Dendritic cell treated with granulocyte-macrophage colony-stimulating factor and Interleukin-4, amounts not matched to agents 40 ng/mL and 50 ng/mL, for 4 days (primary cell): ENCODE measurements at regions not wholly inside any gene's neighbourhood (a gene's known extent, or its start where the extent isn't known, plus 50 kb on each side); places are given as distances from the start of the nearest gene placed in this dataset.

Experiments
- H3K27ac Mint-ChIP-seq: one replicate; pipeline ENCODE4 v1.8.0; 2022; ENCODE audit warnings: mild to moderate bottlenecking, mixed read lengths
- H3K27me3 Mint-ChIP-seq: one replicate; pipeline ENCODE4 v1.8.0; 2022; ENCODE audit warnings: mild to moderate bottlenecking, mixed read lengths
- H3K36me3 Mint-ChIP-seq: one replicate; pipeline ENCODE4 v1.8.0; 2022; ENCODE audit warnings: low read depth, mixed read lengths
- H3K4me1 Mint-ChIP-seq: one replicate; pipeline ENCODE4 v1.8.0; 2022; ENCODE audit warnings: low read depth, mixed read lengths
- H3K4me3 Mint-ChIP-seq: one replicate; pipeline ENCODE4 v1.8.0; 2022; ENCODE audit warnings: mild to moderate bottlenecking, moderate library complexity, mixed read lengths
- H3K9me3 Mint-ChIP-seq: one replicate; pipeline ENCODE4 v1.8.0; 2022; ENCODE audit warnings: mixed read lengths
- intact Hi-C: fragments of 100-400 bp; cut with micrococcal nuclease; formaldehyde crosslinking; loops from one replicate; pipeline ENCODE4 v1.15.0; 2022

- intact Hi-C loops, result no loop called here
- Mint-ChIP-seq H3K36me3 (no peaks in the 10 kb centered on the region), H3K27ac (no peak overlapping the region), H3K4me1 (no peaks in the 10 kb centered on the region), H3K4me3 (no peak overlapping the region), H3K27me3 (no peaks in the 10 kb centered on the region), H3K9me3 (no peaks in the 10 kb centered on the region)
Observed at GRCh38 chr11:56932572-56933220, 56.0 kb upstream of the OR5AK2 start.

GRCh38 chr11:56923116-56923515 lies 65.6 kb upstream of the OR5AK2 start:
- no peaks in the 10 kb centered on the region for H3K4me1 Mint-ChIP-seq
- no peaks in the 10 kb centered on the region for H3K27me3 Mint-ChIP-seq
- no peak overlapping the region for H3K27ac Mint-ChIP-seq

DNA sequence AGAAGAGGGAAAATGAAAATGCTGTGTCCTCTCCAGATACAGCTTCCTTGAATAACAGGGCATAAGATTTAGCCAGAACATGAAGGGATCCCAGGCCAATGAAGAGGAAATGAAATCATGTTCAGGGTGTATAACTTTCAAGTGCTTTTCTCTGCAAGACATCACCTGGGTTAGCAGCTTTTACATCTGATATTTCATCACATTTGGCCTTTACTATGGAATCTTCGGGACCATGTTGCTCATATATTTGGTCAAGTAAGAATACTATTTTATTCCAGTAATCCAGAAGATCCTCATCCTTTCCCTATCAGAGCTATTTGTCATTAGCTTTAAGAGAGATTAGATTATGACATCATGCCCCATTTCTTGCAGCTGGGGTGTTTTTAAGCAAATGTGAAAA lies 66.3 kb upstream of the OR5AK2 start:
- intact Hi-C loops, result no loop called here
- H3K4me1 Mint-ChIP-seq, result no peaks in the 10 kb centered on the region
- H3K36me3 Mint-ChIP-seq, result no peaks in the 10 kb centered on the region
- H3K27me3 Mint-ChIP-seq, result no peaks in the 10 kb centered on the region
- H3K4me3 Mint-ChIP-seq, result no peak overlapping the region
- H3K9me3 Mint-ChIP-seq, result peaks cover 14% of the 10 kb centered on the region
- no peak overlapping the region for H3K27ac Mint-ChIP-seq

More at GRCh38 chr11:56923116-56923515, 65.6 kb upstream of the OR5AK2 start:
- peaks cover 14% of the 10 kb centered on the region for H3K9me3 Mint-ChIP-seq
- H3K4me3 Mint-ChIP-seq, result no peak overlapping the region
- intact Hi-C loops, result no loop called here
- H3K36me3 Mint-ChIP-seq, result no peaks in the 10 kb centered on the region

- H3K36me3 Mint-ChIP-seq, result no peaks in the 10 kb centered on the region
- no peaks in the 10 kb centered on the region for H3K4me1 Mint-ChIP-seq
- H3K4me3 Mint-ChIP-seq, result no peak overlapping the region
- H3K27ac Mint-ChIP-seq, result no peak overlapping the region
- no peaks in the 10 kb centered on the region for H3K9me3 Mint-ChIP-seq
- no peaks in the 10 kb centered on the region for H3K27me3 Mint-ChIP-seq
- intact Hi-C loops, result no loop called here
Observed at GRCh38 chr11:56917708-56918400, 70.9 kb upstream of the OR5AK2 start.

DNA sequence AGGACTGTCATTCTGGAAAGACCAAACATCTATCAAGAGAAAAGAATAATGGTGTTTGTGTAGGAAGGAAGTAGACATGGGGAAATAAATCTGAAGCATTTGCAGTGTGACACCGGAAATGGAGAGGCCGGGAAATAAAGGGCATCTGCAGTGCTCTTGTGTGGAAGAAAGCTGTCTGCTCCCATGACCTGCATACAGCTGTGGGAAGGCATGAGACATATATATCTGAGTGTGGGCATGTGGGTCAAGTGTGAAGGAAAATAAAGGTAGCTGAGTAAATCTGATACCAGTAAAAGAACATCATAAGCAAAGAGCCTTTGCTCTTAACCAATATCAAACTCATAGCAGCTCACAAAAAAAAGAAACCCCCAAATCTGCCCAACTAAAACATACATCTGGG lies 72.1 kb upstream of the OR5AK2 start:
- Mint-ChIP-seq H3K4me1 (no peaks in the 10 kb centered on the region), H3K4me3 (no peak overlapping the region), H3K36me3 (no peaks in the 10 kb centered on the region), H3K27me3 (no peaks in the 10 kb centered on the region), H3K9me3 (no peaks in the 10 kb centered on the region), H3K27ac (no peak overlapping the region)
- intact Hi-C loops, result no loop called here

DNA sequence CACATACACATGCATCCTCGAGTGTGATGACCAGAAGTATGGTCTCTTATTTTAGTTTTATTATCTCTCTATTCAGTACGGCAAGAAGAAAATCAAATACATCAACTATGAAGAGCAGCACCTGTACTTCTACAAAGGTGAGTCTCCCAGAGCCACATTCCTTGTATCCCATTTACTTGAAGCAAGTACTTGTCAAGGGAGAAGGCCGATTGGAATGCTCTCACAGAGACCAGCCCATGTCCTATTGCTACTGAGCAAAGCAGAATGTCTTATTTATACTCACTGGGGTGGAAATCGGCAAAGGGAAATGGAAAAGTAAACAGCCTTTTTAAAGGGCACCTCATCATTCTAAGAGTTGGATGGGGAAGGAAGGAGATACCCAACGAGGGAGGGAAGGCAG lies 72.6 kb upstream of the OR5AK2 start:
- H3K36me3 Mint-ChIP-seq, result no peaks in the 10 kb centered on the region
- H3K27ac Mint-ChIP-seq, result no peak overlapping the region
- no peaks in the 10 kb centered on the region for H3K27me3 Mint-ChIP-seq
- no peaks in the 10 kb centered on the region for H3K4me1 Mint-ChIP-seq
- no peaks in the 10 kb centered on the region for H3K9me3 Mint-ChIP-seq
- intact Hi-C loops, result no loop called here
- H3K4me3 Mint-ChIP-seq, result no peak overlapping the region

DNA sequence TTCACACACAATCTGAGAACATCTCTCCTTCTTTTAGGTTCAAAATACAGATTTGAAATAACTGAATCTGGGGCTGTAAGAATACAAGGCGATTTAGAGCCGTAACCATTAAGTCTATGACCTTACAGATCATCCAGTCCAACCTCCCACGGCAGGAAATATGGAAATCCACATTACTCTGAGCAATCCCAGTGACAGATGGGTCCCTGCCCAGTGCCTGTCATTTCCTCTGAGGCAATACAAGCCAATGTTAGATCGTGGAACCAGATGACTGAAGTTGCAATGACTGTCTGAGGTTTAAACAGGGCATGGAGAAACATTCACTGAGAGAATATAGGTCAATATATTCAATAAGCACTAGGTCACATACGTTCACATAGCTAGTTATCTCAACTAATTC lies 77.4 kb upstream of the OR5AK2 start:
- H3K4me1 Mint-ChIP-seq, result no peaks in the 10 kb centered on the region
- no peaks in the 10 kb centered on the region for H3K36me3 Mint-ChIP-seq
- H3K27me3 Mint-ChIP-seq, result no peaks in the 10 kb centered on the region
- no peak overlapping the region for H3K27ac Mint-ChIP-seq
- no peaks in the 10 kb centered on the region for H3K9me3 Mint-ChIP-seq
- no peak overlapping the region for H3K4me3 Mint-ChIP-seq
- intact Hi-C loops, result no loop called here

DNA sequence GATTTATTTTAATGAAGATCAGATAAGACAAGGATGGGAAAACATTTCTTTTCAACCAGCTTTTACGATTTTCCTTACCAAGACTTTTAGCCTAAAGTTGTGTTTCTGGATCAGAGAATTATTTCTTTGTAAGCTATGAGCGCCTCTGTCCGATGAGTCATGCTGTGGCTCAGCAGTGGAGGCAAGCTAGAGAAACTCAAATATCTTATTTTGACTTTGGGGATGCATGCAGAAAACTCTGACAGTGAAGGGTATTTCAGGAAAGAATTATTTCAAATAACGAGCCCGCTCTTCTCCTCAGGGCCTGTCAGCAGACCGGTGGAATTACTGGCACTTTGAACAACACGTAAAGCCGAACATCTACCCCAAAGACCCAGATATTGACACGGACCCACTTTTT lies 77.9 kb upstream of the OR5AK2 start:
- H3K27me3 Mint-ChIP-seq, result no peaks in the 10 kb centered on the region
- intact Hi-C loops, result no loop called here
- H3K9me3 Mint-ChIP-seq, result no peaks in the 10 kb centered on the region
- H3K27ac Mint-ChIP-seq, result no peak overlapping the region
- H3K36me3 Mint-ChIP-seq, result no peaks in the 10 kb centered on the region
- H3K4me3 Mint-ChIP-seq, result no peak overlapping the region
- no peaks in the 10 kb centered on the region for H3K4me1 Mint-ChIP-seq

- intact Hi-C loops, result no loop called here
- no peaks in the 10 kb centered on the region for H3K27me3 Mint-ChIP-seq
- no peaks in the 10 kb centered on the region for H3K4me1 Mint-ChIP-seq
- no peaks in the 10 kb centered on the region for H3K36me3 Mint-ChIP-seq
- no peak overlapping the region for H3K27ac Mint-ChIP-seq
- H3K9me3 Mint-ChIP-seq, result no peaks in the 10 kb centered on the region
- no peak overlapping the region for H3K4me3 Mint-ChIP-seq
Observed at GRCh38 chr11:56910046-56910773, 78.5 kb upstream of the OR5AK2 start.

DNA sequence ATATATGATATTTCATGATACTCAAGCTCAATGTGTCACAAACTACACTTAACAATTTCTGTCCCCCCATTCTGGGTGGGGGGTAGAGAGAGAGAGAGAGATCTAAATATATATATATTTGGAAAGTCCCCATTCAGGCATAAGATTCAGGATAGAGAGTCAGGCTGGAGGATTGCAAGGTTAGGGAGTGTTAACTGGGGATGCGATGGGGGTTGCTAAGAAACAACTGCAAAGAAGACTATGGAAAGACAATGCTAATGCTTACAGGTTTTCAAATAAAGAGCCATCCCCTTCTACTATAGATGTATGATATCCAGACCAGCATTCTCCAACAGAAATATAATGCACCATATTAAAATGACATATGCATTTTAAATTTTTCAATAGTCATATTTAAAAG lies 79.2 kb upstream of the OR5AK2 start:
- intact Hi-C loops, result no loop called here
- Mint-ChIP-seq H3K4me3 (no peak overlapping the region), H3K4me1 (no peaks in the 10 kb centered on the region), H3K27ac (no peak overlapping the region), H3K36me3 (no peaks in the 10 kb centered on the region), H3K9me3 (no peaks in the 10 kb centered on the region), H3K27me3 (no peaks in the 10 kb centered on the region)

GRCh38 chr11:56909080-56909479 lies 79.6 kb upstream of the OR5AK2 start:
- H3K36me3 Mint-ChIP-seq, result no peaks in the 10 kb centered on the region
- intact Hi-C loops, result no loop called here
- H3K4me1 Mint-ChIP-seq, result no peaks in the 10 kb centered on the region
- H3K27me3 Mint-ChIP-seq, result no peaks in the 10 kb centered on the region
- no peaks in the 10 kb centered on the region for H3K9me3 Mint-ChIP-seq
- H3K4me3 Mint-ChIP-seq, result no peak overlapping the region
- no peak overlapping the region for H3K27ac Mint-ChIP-seq

- no peaks in the 10 kb centered on the region for H3K27me3 Mint-ChIP-seq
- intact Hi-C loops, result no loop called here
Observed at GRCh38 chr11:56906683-56907148, 82.0 kb upstream of the OR5AK2 start.

DNA sequence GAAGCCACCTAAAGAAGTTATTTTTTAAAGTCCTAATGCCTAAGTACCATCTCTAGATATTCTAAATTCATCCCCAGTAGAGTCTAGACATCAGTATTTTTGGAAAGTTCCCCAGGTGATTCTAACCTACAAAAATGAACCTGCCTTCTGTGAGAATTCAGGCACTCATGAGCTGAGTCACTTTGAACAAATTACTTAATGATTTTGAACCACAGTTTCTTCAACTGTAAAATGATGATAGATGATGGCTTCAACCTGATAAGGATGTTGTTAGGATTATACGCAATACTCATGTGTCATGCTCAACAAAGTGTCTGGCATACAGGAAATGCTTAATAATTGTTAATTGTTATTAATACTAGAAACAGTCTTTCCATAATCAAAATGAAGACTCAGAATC lies 82.8 kb upstream of the OR5AK2 start:
- H3K4me1 Mint-ChIP-seq, result no peaks in the 10 kb centered on the region
- H3K9me3 Mint-ChIP-seq, result no peaks in the 10 kb centered on the region
- no peaks in the 10 kb centered on the region for H3K36me3 Mint-ChIP-seq
- H3K27me3 Mint-ChIP-seq, result no peaks in the 10 kb centered on the region
- intact Hi-C loops, result no loop called here
- no peak overlapping the region for H3K4me3 Mint-ChIP-seq
- H3K27ac Mint-ChIP-seq, result no peak overlapping the region

More at GRCh38 chr11:56906683-56907148, 82.0 kb upstream of the OR5AK2 start:
- Mint-ChIP-seq H3K9me3 (no peaks in the 10 kb centered on the region), H3K4me3 (no peak overlapping the region), H3K4me1 (no peaks in the 10 kb centered on the region), H3K27ac (no peak overlapping the region), H3K36me3 (no peaks in the 10 kb centered on the region)

- Mint-ChIP-seq H3K9me3 (no peaks in the 10 kb centered on the region), H3K36me3 (no peaks in the 10 kb centered on the region), H3K27me3 (no peaks in the 10 kb centered on the region), H3K4me3 (no peak overlapping the region), H3K27ac (no peak overlapping the region), H3K4me1 (no peaks in the 10 kb centered on the region)
- intact Hi-C loops, result no loop called here
Observed at GRCh38 chr11:56905442-56905841, 83.3 kb upstream of the OR5AK2 start.
